Stimulated activated CD4-positive, alpha-beta T cell treated with anti-CD3 and anti-CD28 coated beads, Interleukin-1b, Interleukin-23, amount 100 ng/mL, for 1 hour (primary cell): ENCODE measurements at regions not wholly inside any gene's neighbourhood (a gene's known extent, or its start where the extent isn't known, plus 50 kb on each side); places are given as distances from the start of the nearest gene placed in this dataset.

ENCODE experiments used
- DNase-seq, 2 donors: peaks; one replicate each; pipeline ENCODE4 v3.0.0-alpha.2; 2020; ENCODE audit warnings: low read depth in 2 of 2

GRCh38 chr18:42620657-42621056, 494.8 kb downstream of the RIT2 start:
- no peak for DNase-seq

- no peak for DNase-seq
Measured at GRCh38 chr18:42623935-42624334, 491.6 kb downstream of the RIT2 start.

GRCh38 chr18:42632801-42633200, 482.7 kb downstream of the RIT2 start:
- no peak for DNase-seq

- no peak for DNase-seq
Measured at GRCh38 chr18:42635378-42636048, 480.0 kb downstream of the RIT2 start.

GRCh38 chr18:42636309-42636708, 479.2 kb downstream of the RIT2 start:
- DNase-seq, result no peak

GRCh38 chr18:42640160-42640559, 475.3 kb downstream of the RIT2 start:
- DNase-seq, result no peak

- DNase-seq, result no peak
Measured at GRCh38 chr18:42641996-42642395, 473.5 kb downstream of the RIT2 start.

GRCh38 chr18:42644729-42645131, 470.8 kb downstream of the RIT2 start:
- DNase-seq, result no peak

- no peak for DNase-seq
Measured at GRCh38 chr18:42649331-42650035, 466.0 kb downstream of the RIT2 start.

- no peak for DNase-seq
Measured at GRCh38 chr18:42654556-42654955, 460.9 kb downstream of the RIT2 start.

- DNase-seq, result no peak
Measured at GRCh38 chr18:42657551-42657950, 457.9 kb downstream of the RIT2 start.

GRCh38 chr18:42658171-42658570, 457.3 kb downstream of the RIT2 start:
- DNase-seq, result no peak

GRCh38 chr18:42659187-42659586, 456.3 kb downstream of the RIT2 start:
- no peak for DNase-seq

GRCh38 chr18:42670860-42671259, 444.6 kb downstream of the RIT2 start:
- DNase-seq, result no peak

- no peak for DNase-seq
Measured at GRCh38 chr18:42675810-42676209, 439.7 kb downstream of the RIT2 start.

GRCh38 chr18:42683094-42683493, 432.4 kb downstream of the RIT2 start:
- DNase-seq, result no peak

- no peak for DNase-seq
Measured at GRCh38 chr18:42689310-42689709, 426.2 kb downstream of the RIT2 start.
